ENCODE measurements at regions not wholly inside any gene's neighbourhood (a gene's known extent, or its start where the extent isn't known, plus 50 kb on each side); places are given as distances from the start of the nearest gene placed in this dataset.
"Not testable (repeated sequence)": the region's sequence is repeated elsewhere in the genome, so short reads cannot be mapped to it uniquely, and the experiment has no call there.

DNA sequence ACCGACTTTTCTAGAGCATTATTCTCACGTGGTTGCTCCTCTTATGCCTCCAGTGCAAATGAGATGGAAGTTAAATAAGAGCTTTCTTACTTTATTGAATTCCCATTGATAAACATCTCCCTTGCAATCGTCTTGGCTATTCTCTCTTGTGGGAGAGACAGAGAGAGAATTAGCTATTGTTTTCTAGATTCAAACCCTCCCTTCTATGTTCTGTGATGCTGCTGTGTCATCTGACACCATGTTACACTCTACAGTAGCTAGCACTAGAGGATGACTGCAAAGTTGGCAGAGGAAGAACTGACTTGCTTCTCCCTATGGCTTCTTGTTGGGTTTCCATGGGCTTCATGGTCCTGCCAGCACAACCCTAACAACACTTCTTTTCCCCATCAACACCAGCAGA, 134.6 kb upstream of the RANBP3L start:
- no peak for DNase-seq

DNA sequence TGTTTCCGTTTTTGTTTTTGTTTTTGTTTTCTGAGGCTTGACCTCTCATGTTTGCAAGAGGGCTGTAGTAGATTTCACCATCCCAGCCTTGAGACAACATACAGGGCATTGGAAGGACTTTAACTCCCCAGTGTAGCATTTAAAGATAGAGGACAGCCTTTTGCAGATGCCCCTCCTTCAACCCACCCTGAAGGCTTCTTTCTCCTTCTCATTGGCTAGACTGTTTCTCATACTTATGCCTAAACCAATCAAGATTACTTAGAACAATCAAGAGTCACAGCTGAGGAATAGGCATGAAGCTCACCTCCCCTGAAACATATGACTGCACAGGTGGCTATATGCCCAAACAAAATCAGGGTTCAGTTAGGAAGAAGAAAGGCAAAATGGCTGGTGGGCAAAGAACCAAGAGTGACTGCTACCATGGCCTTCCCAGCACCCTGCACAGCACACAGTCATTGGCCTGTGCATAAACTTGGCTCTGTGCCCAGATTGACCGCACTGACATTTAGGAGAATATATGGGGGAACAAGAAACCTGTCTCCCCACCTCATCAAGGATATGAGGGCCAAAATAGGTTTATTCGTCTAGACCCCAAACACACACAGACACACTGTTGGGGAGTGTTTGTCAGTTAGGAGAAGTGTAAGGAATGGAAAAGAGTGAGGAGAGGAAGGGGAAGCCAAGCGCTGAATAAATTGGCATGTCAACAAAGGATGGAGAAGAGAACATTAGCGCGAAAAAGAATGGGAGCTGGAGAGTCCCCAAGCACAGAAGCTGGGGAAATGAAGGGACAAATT, 137.3 kb upstream of the RANBP3L start:
- DNase-seq = no peak

DNA sequence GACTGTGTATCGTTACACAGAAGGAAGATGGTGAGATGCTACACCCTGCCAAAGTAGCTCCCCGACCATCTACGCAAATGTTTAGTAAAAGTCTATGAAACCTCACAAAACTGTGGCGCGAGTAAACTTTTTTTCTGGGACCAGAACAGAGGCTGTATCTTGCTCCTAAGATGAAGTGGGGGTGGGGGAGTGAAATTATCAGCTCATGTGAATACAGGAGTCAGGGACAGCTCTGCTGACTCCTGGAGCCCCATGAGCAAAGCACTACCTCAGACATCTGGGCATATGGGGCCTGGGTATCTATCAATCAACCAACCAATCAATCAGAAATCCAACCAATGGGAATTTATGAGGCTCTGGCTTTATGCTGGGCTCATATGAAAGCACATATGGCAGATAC, 138.6 kb upstream of the RANBP3L start:
- no peak for DNase-seq

DNA sequence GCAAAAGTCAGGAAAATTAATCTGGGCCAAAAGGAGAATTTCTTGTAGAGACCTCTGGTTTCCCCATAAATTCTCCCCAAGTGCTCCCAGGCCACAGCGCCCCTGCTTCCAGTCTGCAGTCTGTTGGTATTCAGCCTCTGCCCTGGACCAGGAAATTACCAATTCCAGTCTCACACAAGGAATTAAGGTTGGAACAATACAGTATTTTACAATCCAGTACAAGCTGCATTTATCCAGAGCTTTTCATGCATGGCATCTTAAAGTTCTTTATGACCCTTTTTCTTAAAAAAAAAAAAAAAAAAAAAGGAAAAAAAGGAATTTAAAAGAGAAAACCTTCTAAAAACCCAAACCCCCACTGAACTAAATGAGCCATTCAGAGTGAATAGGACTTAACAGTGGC, 139.6 kb upstream of the RANBP3L start:
- no peak for DNase-seq

DNA sequence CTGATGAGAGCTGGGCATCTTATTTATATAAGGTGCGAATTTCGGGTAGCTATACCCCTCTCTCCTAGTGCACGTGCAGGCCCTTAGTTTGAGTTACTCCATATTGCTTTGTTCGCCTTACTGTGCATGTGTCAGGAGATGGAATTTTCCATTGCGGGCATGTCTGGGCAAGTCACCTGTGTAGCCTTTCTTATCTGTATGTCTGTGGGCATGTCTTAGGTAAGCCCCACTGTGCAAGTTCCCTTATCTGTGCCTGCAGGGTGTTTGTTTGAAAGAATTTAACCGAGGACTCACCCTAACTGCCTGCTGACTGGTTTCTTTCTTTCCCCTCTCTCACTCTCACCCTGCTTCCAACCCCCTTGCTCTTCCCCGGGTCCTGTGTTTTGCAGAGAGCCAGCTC, 140.7 kb upstream of the RANBP3L start:
- DNase-seq = no peak

DNA sequence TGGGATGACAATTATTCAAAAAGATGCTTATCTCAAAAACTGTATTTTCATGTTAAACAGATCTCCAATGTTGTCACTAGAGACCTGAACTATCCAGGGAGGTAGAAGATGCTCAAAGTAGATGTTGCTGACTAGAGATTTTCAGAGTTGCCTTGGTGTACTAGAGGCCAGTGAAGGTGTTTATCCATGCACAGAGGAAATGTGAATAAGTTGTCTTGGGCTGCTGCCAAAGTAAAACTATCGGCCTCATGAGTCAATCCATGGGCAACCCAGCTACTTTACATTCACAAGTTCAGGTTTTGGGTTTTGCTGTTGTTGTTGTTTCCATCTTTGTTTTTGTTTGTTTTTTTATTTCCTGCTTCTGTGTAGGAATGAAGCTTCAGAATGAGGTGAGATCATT, 141.1 kb upstream of the RANBP3L start:
- DNase-seq = no peak

DNA sequence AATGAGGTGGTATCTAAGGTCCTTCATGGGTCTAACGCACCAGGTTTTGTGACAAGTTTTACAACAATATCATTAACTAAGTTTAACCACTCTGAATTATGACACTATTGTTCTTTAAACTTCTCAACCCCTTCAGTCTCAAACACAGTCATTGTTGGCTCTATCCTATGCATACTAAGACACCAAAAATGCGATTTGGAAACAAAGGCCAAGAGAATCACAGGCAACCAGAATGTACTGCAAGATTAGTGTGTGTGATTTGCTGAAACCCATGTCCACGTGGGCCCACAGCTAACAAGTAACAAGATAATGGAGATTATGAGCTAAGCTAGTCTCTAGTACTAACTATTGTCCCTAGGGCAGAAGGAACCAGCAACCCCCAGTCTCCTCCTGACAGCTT, 142.2 kb upstream of the RANBP3L start:
- DNase-seq = no peak

DNA sequence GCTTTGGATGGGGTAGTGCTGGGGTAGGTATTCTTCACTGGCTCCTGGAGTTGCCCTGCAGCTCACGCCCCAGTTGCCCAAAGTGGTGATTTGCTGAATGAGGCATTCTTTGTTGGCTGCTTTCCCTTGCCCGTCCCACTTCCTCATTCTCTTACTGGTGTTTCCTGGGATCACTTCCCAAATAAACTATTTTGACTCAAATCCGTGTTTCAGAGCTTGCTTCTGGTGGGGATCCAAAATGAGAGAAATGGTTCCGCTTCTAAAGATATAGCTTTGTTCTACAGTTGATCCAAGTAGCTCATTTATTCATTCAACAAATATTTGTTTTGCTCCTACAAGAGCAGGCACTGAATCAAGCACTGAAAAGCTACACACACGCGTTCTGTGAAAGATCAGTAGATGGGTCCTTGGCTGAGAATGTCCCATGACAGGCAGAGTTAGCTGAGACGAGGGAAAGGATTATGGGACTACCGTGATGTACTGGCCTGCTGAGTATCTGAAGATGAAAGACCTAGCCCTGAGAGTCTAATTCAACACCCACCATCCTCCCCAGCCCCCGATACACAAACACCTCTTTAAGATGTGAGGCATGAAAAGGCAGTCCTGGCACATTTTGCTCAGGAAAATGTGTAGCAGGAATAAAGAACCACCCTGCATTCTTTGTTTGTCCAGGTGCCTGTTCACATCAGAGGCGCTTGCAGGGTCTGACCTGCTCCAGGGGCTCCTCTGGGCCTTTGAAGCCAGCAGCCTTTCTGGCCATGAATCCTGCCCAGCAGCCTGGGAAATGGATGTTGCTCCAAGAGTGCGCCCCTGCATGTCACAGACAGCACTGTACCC, 143.1 kb upstream of the RANBP3L start:
- DNase-seq = no peak

DNA sequence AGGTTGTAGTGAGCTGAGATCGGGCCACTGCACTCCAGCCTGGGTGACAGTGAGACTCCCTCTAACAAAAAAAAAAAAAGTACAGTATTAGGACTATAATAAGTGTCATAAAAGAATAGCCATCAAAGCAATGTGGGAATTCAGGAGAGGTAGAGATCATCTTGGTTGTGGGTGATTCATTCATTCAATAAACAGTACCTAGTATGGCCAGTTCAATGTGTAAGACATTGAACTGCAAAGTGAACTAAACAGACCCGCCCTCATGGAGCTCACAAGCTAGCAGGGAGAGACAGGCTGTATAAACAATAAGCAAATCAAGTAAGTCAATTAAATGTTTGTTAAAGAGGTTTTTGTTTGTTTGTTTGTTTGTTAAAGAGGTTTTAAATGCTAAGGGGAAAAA, 146.1 kb upstream of the RANBP3L start:
- no peak for DNase-seq

DNA sequence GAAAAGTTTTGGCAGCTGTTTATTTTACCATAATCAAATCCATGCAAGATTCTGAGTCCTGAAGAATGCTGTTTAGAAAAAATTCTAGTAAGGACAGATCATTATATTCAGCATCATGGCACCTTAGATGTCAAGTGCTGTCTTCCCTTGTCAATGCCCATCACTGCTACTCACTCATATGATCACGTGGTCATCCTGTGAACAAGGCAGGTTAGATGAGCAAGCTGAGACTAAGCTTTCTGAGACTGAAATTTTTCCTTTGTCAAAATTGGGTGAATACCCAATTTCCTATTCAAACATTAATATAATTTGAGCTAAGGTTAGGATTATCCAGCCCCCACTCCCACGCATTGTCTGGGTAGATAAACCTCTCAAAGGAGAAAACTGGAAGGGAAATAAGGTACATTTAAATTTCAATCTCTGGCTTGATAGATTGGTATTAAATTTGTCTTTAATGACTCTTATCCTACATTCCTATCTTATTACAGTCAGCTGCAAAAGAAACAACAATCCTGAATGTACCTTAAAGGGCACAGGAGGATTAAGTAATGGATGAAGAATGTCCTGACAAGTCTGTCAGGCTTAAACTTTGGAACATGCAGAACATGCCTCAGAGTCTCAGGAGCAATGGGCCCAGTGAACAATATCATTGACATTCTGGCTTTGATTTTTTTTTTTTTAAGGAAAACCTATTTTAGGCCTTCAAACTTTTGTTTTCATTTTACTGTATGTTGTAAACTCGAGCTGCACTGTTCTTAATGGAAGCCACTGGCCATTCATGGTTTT, 148.7 kb upstream of the RANBP3L start:
- DNase-seq = no peak

DNA sequence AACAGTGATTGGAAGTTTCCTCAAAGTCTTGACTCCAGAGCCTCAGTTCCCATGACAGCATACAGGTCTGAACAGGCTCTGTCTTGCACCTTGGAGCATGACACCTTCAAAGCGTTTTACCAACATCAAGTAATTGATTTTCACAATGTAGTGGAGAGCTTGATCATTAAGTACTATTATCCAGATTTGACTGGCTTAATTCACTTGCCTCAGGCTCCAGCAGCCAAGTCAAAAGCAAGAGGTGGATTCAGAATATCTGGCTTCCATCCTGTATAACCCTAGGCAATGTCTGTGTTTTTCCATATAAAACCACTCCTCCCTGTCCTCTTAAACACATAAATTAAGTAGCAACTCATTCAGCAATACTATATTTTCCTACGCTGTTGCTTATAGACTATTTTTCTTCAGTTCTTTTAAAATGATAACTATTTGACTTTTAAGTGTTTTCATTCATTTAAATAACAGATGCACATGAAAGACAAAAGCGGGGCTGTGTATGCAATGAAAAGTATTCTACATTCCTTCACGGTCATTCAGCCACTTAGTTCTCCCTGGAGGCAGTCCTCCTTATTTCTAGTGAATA, 150.8 kb upstream of the RANBP3L start:
- no peak for DNase-seq

DNA sequence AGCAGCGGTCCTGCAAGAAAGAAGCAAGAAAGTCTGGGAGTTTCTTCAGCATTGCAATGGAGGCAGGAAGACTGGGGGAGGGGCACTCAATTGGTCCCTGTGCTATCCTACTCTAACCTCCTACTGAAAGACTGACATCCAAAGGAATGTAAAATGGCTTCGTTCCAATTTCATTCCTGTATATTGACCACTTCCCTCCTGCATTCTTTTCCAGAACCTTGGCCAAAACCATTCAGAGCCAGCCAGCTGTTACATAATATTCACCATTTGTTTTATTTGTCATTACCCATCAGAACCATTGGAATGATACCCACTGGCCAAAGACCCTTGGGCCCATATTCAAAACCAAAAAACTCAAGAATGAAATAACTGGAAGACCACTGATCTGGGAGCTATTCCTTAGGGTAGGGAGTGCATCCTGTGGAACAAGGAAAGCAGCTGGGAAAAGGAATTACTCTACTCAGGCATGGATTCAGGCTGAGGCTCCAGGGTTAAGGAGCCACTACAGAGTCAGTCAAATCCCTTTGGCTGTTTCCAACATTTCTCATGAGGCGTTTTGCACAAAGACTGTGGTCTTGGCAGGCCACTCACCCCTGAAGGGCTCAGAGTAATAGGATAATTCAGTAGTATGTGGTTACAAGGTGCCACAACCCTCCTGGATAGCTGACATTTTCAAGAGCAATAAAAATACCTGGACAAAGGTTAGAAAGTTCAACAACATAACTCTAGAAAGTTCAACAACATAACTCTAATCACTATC, 148.7 kb upstream of the SLC1A3 start:
- DNase-seq = no peak

DNA sequence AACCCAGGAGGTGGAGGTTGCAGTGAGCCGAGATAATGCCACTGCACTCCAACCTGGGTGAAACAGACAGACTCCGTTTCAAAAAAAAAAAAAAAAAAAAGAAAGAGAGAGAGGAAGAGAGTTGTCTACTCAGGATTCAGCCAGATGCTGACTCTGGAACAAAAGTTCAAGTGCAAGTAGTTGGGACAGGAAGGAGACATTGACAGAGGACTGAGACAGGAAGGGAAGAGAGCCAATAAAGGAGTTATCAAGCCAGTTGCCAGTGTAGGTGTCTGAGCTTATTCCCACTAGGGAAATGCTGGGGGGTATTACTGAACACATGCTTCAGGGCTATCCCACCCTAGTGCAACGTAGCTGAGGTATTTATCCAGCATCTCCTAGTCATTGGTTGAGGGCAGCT, 147.7 kb upstream of the SLC1A3 start:
- DNase-seq = no peak

DNA sequence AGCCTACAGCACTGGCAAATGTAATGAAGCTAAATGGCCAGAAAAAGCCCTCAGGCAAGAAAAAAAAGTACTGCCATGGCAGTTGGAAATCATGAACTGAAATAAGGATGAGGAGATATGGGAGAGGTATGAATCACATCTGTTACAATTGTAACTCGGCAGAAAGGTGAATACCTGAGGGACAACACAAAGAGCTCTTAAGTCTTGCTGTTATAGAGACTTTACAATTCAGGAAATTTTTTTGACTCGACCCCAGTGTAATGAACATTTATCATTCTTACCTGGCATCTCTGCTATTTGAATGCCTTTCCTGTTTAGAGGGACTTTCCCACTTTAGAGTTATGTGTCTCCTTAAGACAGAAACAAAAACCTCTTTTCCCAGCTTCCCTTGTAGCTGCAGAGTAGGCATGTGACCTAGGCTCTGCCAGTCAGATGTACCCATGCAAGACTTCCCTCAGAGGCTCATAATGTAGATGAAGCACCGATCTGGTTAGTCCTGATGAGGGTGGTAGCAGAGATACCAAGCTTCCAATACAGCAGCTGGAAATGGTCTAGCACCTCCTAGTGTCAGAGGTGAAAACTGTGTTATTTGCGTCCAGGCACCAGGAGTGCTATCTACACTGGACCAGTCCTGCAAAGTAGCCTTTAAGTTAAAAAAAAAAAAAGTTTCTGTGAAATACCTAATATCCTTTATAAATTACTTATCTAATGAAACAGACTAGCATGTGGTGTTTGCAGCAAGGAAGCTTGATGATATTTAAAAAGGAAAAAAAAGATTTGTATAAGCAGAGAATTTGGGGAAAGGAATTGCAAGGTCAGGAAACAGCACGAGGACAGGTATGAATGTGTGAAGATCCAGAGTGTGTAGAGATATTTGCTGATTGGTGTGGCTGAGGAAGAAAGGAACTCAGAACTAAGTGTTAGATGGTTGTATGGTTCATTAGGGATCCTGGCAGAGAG, 146.9 kb upstream of the SLC1A3 start:
- DNase-seq = peak in 1 of 2 donors; percentile 1

DNA sequence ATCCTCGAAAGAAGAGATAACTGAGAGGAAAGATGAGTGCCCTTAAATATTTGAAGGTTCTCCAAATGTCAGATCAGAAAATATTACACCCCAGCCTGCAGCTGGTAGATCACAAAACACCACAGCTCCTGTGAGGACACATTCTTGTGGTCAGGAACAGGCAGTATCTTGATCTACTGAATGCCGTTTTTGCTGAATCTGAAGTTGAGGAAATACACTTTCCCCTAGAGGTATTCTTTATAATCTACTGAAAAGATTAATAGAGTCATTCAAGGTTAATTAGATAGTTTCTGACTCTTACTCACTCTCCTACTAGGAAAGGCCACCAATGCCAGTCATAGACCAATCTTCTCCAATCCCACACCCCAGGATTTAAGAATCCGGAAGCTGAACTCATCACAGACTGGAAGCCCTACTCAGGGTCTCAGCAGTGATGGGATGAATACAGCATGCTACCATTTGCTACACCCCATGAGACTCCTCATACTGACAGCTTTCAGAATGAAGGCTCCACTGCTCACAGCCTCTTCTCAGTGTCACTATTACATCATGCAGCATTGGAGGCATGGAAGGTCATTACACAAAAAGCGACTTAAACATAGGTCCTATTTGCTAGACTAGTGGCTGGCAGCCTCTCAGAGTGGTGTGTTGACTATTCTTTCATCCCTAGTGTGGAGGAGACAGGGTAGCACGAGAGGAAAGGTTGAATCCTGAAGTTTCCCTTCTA, 143.9 kb upstream of the SLC1A3 start:
- no peak for DNase-seq

DNA sequence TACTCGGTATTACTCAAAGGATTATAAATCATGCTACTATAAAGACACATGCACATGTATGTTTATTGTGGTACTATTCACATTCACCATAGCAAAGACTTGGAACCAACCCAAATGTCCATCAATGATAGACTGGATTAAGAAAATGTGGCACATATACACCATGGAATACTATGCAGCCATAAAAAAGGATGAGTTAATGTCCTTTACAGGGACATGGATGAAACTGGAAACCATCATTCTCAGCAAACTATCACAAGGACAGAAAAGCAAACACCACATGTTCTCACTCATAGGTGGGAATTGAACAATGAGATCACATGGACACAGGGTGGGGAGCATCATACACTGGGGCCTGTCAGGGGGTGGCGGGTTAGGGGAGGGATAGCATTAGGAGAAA, 130.5 kb upstream of the SLC1A3 start:
- DNase-seq = not testable (repeated sequence)

DNA sequence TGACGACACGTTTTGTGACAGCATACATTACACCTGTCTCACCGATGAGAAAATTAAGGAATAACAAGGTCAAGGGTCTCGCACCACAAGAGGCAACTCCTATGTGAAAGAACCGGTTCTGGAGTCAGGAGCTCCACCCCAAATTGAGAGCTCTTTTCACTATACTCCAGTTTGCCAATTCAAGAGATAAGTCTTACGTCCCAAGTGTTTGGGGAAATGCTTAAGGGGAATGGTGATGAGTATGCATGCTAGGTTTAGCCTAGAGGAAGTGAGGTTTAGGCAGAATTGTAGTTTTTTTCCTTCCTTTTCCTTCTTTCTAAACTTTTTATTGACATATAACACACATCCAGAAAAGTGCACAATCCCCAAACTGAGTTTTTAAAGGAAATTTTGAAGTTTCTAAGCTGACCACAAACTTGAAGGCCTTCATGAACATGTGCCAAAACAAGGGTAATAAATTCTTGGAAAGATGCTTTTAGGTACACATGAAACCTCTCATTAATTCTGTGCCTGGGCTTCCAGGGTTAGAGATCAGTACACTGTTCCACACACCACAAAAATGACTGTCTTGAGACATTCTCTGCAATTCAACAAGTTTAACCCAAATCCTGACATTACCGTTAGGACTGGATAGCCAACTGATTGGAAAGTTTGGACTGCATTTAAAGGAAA, 127.6 kb upstream of the SLC1A3 start:
- DNase-seq = no peak

DNA sequence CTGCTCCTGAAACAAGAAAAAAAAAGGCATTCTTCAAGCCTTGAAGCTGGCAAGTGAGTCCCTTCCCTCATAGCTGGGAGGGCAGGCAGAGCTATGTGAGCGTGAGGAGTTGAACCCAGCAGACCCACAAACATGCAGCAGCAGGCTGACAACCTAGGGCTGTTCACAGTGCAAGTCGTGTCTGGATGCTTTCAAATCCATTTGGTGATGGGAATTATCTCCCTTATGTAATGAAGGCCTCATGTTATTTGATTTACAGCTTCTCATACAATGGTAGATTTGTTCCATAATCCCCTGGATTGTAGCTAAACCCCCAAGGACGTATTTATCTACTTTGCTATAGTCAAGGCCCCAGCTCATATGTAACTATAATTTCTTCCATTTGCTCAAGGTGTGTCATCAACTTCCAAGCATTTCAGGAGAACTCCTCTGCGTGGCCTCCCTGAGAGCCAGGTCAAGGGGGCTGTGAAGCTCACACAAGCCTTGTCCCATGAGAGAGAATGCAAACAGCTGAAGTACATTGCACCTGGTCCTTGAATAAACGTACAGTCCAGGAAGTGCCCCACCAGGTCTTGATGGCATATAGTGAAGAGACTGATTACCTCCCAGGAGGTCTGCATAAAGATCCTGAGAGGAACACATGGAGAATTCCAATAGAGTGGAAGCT, 124.8 kb upstream of the SLC1A3 start:
- no peak for DNase-seq

DNA sequence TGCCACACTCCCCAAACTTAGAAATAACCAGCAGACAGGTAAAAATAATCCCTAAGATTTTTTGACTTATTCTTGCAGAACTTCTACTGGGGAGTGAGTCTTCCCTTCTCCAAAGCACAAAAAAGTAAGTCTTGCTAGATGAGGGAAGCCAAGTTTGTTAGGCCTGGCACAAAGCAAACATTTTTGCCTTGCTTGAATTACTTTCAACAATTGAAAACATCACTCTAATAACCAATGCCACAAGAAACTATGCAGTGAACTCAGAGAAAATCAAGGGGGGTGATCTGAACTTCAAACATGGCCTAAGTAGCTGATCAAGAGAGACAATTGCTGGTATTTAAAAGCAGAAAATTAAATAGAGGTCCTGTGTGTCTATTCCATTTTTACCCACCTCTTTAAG, 123.6 kb upstream of the SLC1A3 start:
- DNase-seq = no peak
